ENCODE measurements at regions not wholly inside any gene's neighbourhood (a gene's known extent, or its start where the extent isn't known, plus 50 kb on each side); places are given as distances from the start of the nearest gene placed in this dataset.

- H3K4me1 ChIP-seq (ENCODE audit: control insufficient read depth, insufficient read depth, low read length): no peaks in the 10 kb centered on the region
- no peak overlapping the region for H3K27ac ChIP-seq (ENCODE audit: low read length)
- H3K36me3 ChIP-seq (ENCODE audit: control insufficient read depth in 2 of 2, insufficient read depth in 2 of 2, low read length in 2 of 2): no peaks in the 10 kb centered on the region
- no peak overlapping the region for H3K9ac ChIP-seq (ENCODE audit: low read length in 2 of 2)
- peaks cover 2 to 6% of the 10 kb centered on the region in 2 donors for H3K9me3 ChIP-seq (ENCODE audit: control insufficient read depth in 2 of 2, low read length in 2 of 2)
- no peak overlapping the region for H3K4me3 ChIP-seq (ENCODE audit: low read length in 2 of 2)
- no peaks in the 10 kb centered on the region for H3K27me3 ChIP-seq (ENCODE audit: control insufficient read depth in 1 of 2, insufficient read depth in 2 of 2, low read length in 2 of 2)
Measured at GRCh38 chr1:14220811-14221210, 377.7 kb upstream of the KAZN start.

GRCh38 chr1:14222086-14222485 is 376.4 kb upstream of the KAZN start:
- peaks cover 2 to 3% of the 10 kb centered on the region in 2 donors for H3K9me3 ChIP-seq (ENCODE audit: control insufficient read depth in 2 of 2, low read length in 2 of 2)
- H3K4me1 ChIP-seq (ENCODE audit: control insufficient read depth, insufficient read depth, low read length): no peaks in the 10 kb centered on the region
- no peak overlapping the region for H3K27ac ChIP-seq (ENCODE audit: low read length)
- no peaks in the 10 kb centered on the region for H3K27me3 ChIP-seq (ENCODE audit: control insufficient read depth in 1 of 2, insufficient read depth in 2 of 2, low read length in 2 of 2)
- no peak overlapping the region for H3K4me3 ChIP-seq (ENCODE audit: low read length in 2 of 2)
- H3K9ac ChIP-seq (ENCODE audit: low read length in 2 of 2): no peak overlapping the region
- H3K36me3 ChIP-seq (ENCODE audit: control insufficient read depth in 2 of 2, insufficient read depth in 2 of 2, low read length in 2 of 2): no peaks in the 10 kb centered on the region

GRCh38 chr1:14228677-14229076 is 369.8 kb upstream of the KAZN start:
- Histone ChIP-seq H3K4me3 (ENCODE audit: low read length in 2 of 2) (no peak overlapping the region), H3K9ac (ENCODE audit: low read length in 2 of 2) (no peak overlapping the region), H3K4me1 (ENCODE audit: control insufficient read depth, insufficient read depth, low read length) (no peaks in the 10 kb centered on the region), H3K9me3 (ENCODE audit: control insufficient read depth in 2 of 2, low read length in 2 of 2) (peaks cover 6% of the 10 kb centered on the region in 2 donors), H3K27ac (ENCODE audit: low read length) (no peak overlapping the region), H3K36me3 (ENCODE audit: control insufficient read depth in 2 of 2, insufficient read depth in 2 of 2, low read length in 2 of 2) (no peaks in the 10 kb centered on the region), H3K27me3 (ENCODE audit: control insufficient read depth in 1 of 2, insufficient read depth in 2 of 2, low read length in 2 of 2) (no peaks in the 10 kb centered on the region)

GRCh38 chr1:14233510-14233909 is 365.0 kb upstream of the KAZN start:
- peaks cover 4 to 6% of the 10 kb centered on the region in 2 donors for H3K9me3 ChIP-seq (ENCODE audit: control insufficient read depth in 2 of 2, low read length in 2 of 2)
- H3K4me3 ChIP-seq (ENCODE audit: low read length in 2 of 2): no peak overlapping the region
- no peaks in the 10 kb centered on the region for H3K36me3 ChIP-seq (ENCODE audit: control insufficient read depth in 2 of 2, insufficient read depth in 2 of 2, low read length in 2 of 2)
- H3K4me1 ChIP-seq (ENCODE audit: control insufficient read depth, insufficient read depth, low read length): no peaks in the 10 kb centered on the region
- no peak overlapping the region for H3K9ac ChIP-seq (ENCODE audit: low read length in 2 of 2)
- H3K27ac ChIP-seq (ENCODE audit: low read length): no peak overlapping the region
- no peaks in the 10 kb centered on the region for H3K27me3 ChIP-seq (ENCODE audit: control insufficient read depth in 1 of 2, insufficient read depth in 2 of 2, low read length in 2 of 2)

DNA sequence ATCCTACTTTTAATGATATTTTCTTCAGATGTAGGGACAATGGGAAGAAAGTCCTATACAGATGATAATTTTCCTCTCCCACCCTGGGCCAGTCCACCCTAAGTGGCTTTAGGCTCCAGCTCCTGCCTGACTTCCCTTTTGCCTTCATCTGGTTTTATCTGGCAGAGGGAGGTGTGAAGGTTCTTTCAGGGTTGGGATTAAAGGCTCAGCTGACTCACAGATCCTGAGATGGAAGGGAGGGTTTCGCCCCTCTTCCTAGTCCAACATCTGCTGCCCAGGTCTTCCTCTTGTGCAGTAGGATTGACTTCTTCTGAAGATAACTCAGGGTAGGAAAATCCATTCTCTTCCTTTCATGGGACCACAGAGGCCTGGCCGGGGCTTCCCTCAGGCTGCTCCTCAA is 362.4 kb upstream of the KAZN start:
- Histone ChIP-seq H3K9me3 (ENCODE audit: control insufficient read depth in 2 of 2, low read length in 2 of 2) (peaks cover 2 to 6% of the 10 kb centered on the region in 2 donors), H3K27me3 (ENCODE audit: control insufficient read depth in 1 of 2, insufficient read depth in 2 of 2, low read length in 2 of 2) (no peaks in the 10 kb centered on the region), H3K9ac (ENCODE audit: low read length in 2 of 2) (no peak overlapping the region), H3K36me3 (ENCODE audit: control insufficient read depth in 2 of 2, insufficient read depth in 2 of 2, low read length in 2 of 2) (no peaks in the 10 kb centered on the region), H3K27ac (ENCODE audit: low read length) (no peak overlapping the region), H3K4me1 (ENCODE audit: control insufficient read depth, insufficient read depth, low read length) (no peaks in the 10 kb centered on the region), H3K4me3 (ENCODE audit: low read length in 2 of 2) (no peak overlapping the region)

DNA sequence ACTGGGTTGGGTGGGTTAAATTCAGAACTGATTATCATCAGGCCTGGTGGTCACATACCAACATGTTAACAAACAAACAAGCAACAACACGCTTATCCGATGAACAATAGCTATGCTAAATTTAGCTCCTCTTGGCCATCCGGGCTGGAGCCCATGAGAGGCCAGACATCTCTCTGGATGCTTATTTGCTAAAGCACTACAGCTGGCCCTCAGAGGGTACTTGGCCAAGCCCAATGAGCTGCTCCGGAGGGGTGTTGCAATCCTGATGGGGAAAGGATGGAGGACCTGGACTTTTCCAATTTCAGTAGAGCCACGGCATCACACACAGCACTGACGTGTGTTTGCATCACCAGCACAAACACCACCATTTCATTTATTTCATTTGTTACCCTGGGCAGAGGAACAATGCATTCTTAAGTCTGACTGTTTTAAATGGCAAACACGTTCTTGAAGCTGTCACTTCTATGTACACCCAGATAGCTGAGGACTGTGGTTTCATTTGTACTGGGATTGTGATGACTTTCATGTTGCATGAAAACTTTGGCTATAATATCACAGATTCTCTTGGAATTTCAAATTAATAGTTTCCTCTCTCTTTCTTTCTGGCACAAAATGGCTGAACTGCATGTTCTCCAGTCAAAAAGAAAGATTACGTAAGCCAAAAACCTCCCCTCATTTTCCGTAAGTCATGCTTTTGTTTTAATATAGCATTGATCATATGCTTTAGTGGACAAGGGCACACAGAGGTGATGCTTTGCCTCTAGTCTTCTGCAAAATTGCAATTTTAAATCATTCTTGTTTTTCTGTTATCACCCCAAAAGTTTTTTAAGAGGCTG is 359.8 kb upstream of the KAZN start:
- Histone ChIP-seq H3K9ac (ENCODE audit: low read length in 2 of 2) (no peak overlapping the region), H3K4me1 (ENCODE audit: control insufficient read depth, insufficient read depth, low read length) (no peaks in the 10 kb centered on the region), H3K36me3 (ENCODE audit: control insufficient read depth in 2 of 2, insufficient read depth in 2 of 2, low read length in 2 of 2) (no peaks in the 10 kb centered on the region), H3K4me3 (ENCODE audit: low read length in 2 of 2) (no peak overlapping the region), H3K9me3 (ENCODE audit: control insufficient read depth in 2 of 2, low read length in 2 of 2) (no peaks in the 10 kb centered on the region), H3K27ac (ENCODE audit: low read length) (peak overlapping the region; percentile 41), H3K27me3 (ENCODE audit: control insufficient read depth in 1 of 2, insufficient read depth in 2 of 2, low read length in 2 of 2) (no peaks in the 10 kb centered on the region)

- Histone ChIP-seq H3K27ac (ENCODE audit: low read length) (no peak overlapping the region), H3K9ac (ENCODE audit: low read length in 2 of 2) (no peak overlapping the region), H3K27me3 (ENCODE audit: control insufficient read depth in 1 of 2, insufficient read depth in 2 of 2, low read length in 2 of 2) (no peaks in the 10 kb centered on the region), H3K4me3 (ENCODE audit: low read length in 2 of 2) (no peak overlapping the region), H3K9me3 (ENCODE audit: control insufficient read depth in 2 of 2, low read length in 2 of 2) (no peaks in the 10 kb centered on the region), H3K4me1 (ENCODE audit: control insufficient read depth, insufficient read depth, low read length) (no peaks in the 10 kb centered on the region), H3K36me3 (ENCODE audit: control insufficient read depth in 2 of 2, insufficient read depth in 2 of 2, low read length in 2 of 2) (no peaks in the 10 kb centered on the region)
Measured at GRCh38 chr1:14240265-14240664, 358.2 kb upstream of the KAZN start.

- H3K27me3 ChIP-seq (ENCODE audit: control insufficient read depth in 1 of 2, insufficient read depth in 2 of 2, low read length in 2 of 2): no peaks in the 10 kb centered on the region
- no peaks in the 10 kb centered on the region for H3K36me3 ChIP-seq (ENCODE audit: control insufficient read depth in 2 of 2, insufficient read depth in 2 of 2, low read length in 2 of 2)
- H3K4me1 ChIP-seq (ENCODE audit: control insufficient read depth, insufficient read depth, low read length): no peaks in the 10 kb centered on the region
- no peak overlapping the region for H3K27ac ChIP-seq (ENCODE audit: low read length)
- no peak overlapping the region for H3K9ac ChIP-seq (ENCODE audit: low read length in 2 of 2)
- no peaks in the 10 kb centered on the region for H3K9me3 ChIP-seq (ENCODE audit: control insufficient read depth in 2 of 2, low read length in 2 of 2)
- no peak overlapping the region for H3K4me3 ChIP-seq (ENCODE audit: low read length in 2 of 2)
Measured at GRCh38 chr1:14242123-14242522, 356.4 kb upstream of the KAZN start.

- no peak overlapping the region for H3K27ac ChIP-seq (ENCODE audit: low read length)
- H3K36me3 ChIP-seq (ENCODE audit: control insufficient read depth in 2 of 2, insufficient read depth in 2 of 2, low read length in 2 of 2): no peaks in the 10 kb centered on the region
- no peaks in the 10 kb centered on the region for H3K4me1 ChIP-seq (ENCODE audit: control insufficient read depth, insufficient read depth, low read length)
- no peak overlapping the region for H3K9ac ChIP-seq (ENCODE audit: low read length in 2 of 2)
- H3K4me3 ChIP-seq (ENCODE audit: low read length in 2 of 2): no peak overlapping the region
- no peaks in the 10 kb centered on the region for H3K27me3 ChIP-seq (ENCODE audit: control insufficient read depth in 1 of 2, insufficient read depth in 2 of 2, low read length in 2 of 2)
- no peaks in the 10 kb centered on the region for H3K9me3 ChIP-seq (ENCODE audit: control insufficient read depth in 2 of 2, low read length in 2 of 2)
Measured at GRCh38 chr1:14242870-14243269, 355.6 kb upstream of the KAZN start.

GRCh38 chr1:14245954-14246353 is 352.5 kb upstream of the KAZN start:
- no peak overlapping the region for H3K27ac ChIP-seq (ENCODE audit: low read length)
- no peaks in the 10 kb centered on the region for H3K36me3 ChIP-seq (ENCODE audit: control insufficient read depth in 2 of 2, insufficient read depth in 2 of 2, low read length in 2 of 2)
- peaks cover 0 to 5% of the 10 kb centered on the region in 2 donors for H3K9me3 ChIP-seq (ENCODE audit: control insufficient read depth in 2 of 2, low read length in 2 of 2)
- H3K4me3 ChIP-seq (ENCODE audit: low read length in 2 of 2): no peak overlapping the region
- no peaks in the 10 kb centered on the region for H3K4me1 ChIP-seq (ENCODE audit: control insufficient read depth, insufficient read depth, low read length)
- peaks cover 0 to 2% of the 10 kb centered on the region in 2 donors for H3K27me3 ChIP-seq (ENCODE audit: control insufficient read depth in 1 of 2, insufficient read depth in 2 of 2, low read length in 2 of 2)
- H3K9ac ChIP-seq (ENCODE audit: low read length in 2 of 2): no peak overlapping the region

DNA sequence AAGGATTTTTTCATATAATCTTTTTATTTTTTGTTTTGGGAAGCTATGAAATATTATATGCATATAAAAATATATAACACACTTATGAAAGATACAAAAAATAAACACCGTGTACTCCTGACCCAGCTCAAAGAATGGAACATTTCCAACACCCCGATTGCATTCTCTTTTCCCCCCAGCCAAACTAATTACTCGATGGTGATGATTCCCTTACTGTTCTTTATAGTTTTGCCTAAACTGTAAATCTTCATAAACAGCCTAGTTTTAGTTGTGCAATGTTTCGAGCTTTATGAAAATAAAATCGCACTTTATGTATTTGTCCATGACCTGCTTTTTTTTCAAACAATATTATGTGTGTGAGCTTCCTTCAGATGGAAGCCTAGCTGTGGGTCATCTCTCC is 352.0 kb upstream of the KAZN start:
- H3K4me1 ChIP-seq (ENCODE audit: control insufficient read depth, insufficient read depth, low read length): no peaks in the 10 kb centered on the region
- no peak overlapping the region for H3K9ac ChIP-seq (ENCODE audit: low read length in 2 of 2)
- H3K4me3 ChIP-seq (ENCODE audit: low read length in 2 of 2): no peak overlapping the region
- peaks cover 0 to 5% of the 10 kb centered on the region in 2 donors for H3K9me3 ChIP-seq (ENCODE audit: control insufficient read depth in 2 of 2, low read length in 2 of 2)
- no peaks in the 10 kb centered on the region for H3K36me3 ChIP-seq (ENCODE audit: control insufficient read depth in 2 of 2, insufficient read depth in 2 of 2, low read length in 2 of 2)
- peaks cover 0 to 2% of the 10 kb centered on the region in 2 donors for H3K27me3 ChIP-seq (ENCODE audit: control insufficient read depth in 1 of 2, insufficient read depth in 2 of 2, low read length in 2 of 2)
- no peak overlapping the region for H3K27ac ChIP-seq (ENCODE audit: low read length)
